GM23248 (cell line): ENCODE measurements at regions not wholly inside any gene's neighbourhood (a gene's known extent, or its start where the extent isn't known, plus 50 kb on each side); places are given as distances from the start of the nearest gene placed in this dataset.

Experiments
- DNase-seq: peaks from one replicate; pipeline ENCODE4 v3.0.0-alpha.2; 2015
- H2AFZ ChIP-seq: fragments of 200-600 bp; sonication (generic); 2 replicates; pipeline ENCODE4 v1.6.1; 2016; ENCODE audit warnings: antibody characterized with exemption
- H3F3A ChIP-seq: fragments of 200-600 bp; sonication (generic); 2 replicates; pipeline ENCODE4 v1.6.1; 2016; ENCODE audit warnings: mild to moderate bottlenecking, antibody characterized with exemption, mixed run types; ENCODE audit not compliant: insufficient read depth
- H3K27ac ChIP-seq: fragments of 200-600 bp; sonication (generic); 2 replicates; pipeline ENCODE4 v1.5.1; 2016; ENCODE audit warnings: mild to moderate bottlenecking
- H3K27me3 ChIP-seq: fragments of 200-600 bp; sonication (generic); replicated peaks from 2 replicates; pipeline ENCODE4 v1.6.1; 2016; ENCODE audit warnings: mild to moderate bottlenecking; ENCODE audit not compliant: insufficient read depth
- H3K36me3 ChIP-seq: fragments of 200-600 bp; sonication (generic); 2 replicates; pipeline ENCODE4 v1.6.1; 2016; ENCODE audit warnings: low read depth, mild to moderate bottlenecking
- H3K4me1 ChIP-seq: fragments of 200-600 bp; sonication (generic); 2 replicates; pipeline ENCODE4 v1.6.1; 2016; ENCODE audit warnings: mild to moderate bottlenecking; ENCODE audit not compliant: insufficient read depth
- H3K4me2 ChIP-seq: fragments of 200-600 bp; sonication (generic); one replicate; pipeline ENCODE4 v1.6.1; 2016; ENCODE audit warnings: mild to moderate bottlenecking; ENCODE audit not compliant: unreplicated experiment
- H3K4me3 ChIP-seq: fragments of 200-600 bp; sonication (generic); 2 replicates; pipeline ENCODE4 v1.5.1; 2016; ENCODE audit warnings: mild to moderate bottlenecking
- H3K79me2 ChIP-seq: fragments of 200-600 bp; sonication (generic); 2 replicates; pipeline ENCODE4 v1.6.1; 2016; ENCODE audit warnings: mild to moderate bottlenecking; ENCODE audit not compliant: insufficient read depth
- H3K9ac ChIP-seq: fragments of 200-600 bp; sonication (generic); 2 replicates; pipeline ENCODE4 v1.6.1; 2016; ENCODE audit warnings: mild to moderate bottlenecking
- H3K9me2 ChIP-seq: fragments of 200-600 bp; sonication (generic); 2 replicates; pipeline ENCODE4 v1.6.1; 2016; ENCODE audit warnings: mixed run types, mild to moderate bottlenecking, moderate library complexity; ENCODE audit not compliant: insufficient read depth
- H3K9me3 ChIP-seq: fragments of 200-600 bp; sonication (generic); one replicate; pipeline ENCODE4 v1.6.1; 2017; ENCODE audit warnings: low read depth
- H4K20me1 ChIP-seq: fragments of 200-600 bp; sonication (generic); 2 replicates; pipeline ENCODE4 v1.6.0; 2016; ENCODE audit not compliant: insufficient read depth
- EZH2 ChIP-seq: fragments of 200-600 bp; sonication (generic); IDR thresholded peaks from 2 replicates; pipeline ENCODE4 v1.6.1; 2018; ENCODE audit warnings: antibody characterized with exemption, mild to moderate bottlenecking; ENCODE audit not compliant: insufficient read depth, poor library complexity, severe bottlenecking
- EZH2phosphoT487 ChIP-seq: fragments of 200-600 bp; sonication (generic); IDR thresholded peaks from 2 replicates; pipeline ENCODE4 v1.6.1; 2018; ENCODE audit warnings: antibody characterized with exemption, moderate library complexity, mild to moderate bottlenecking, low read depth; ENCODE audit not compliant: insufficient read depth
- WGBS, 2 experiments: methylation state at CpG; one replicate each; pipeline ENCODE4 v1.1.6; 2015 to 2017; ENCODE audit warnings: low lambda C conversion rate in 2 of 2, low coverage in 1 of 2; ENCODE audit errors: missing lambda C conversion rate in 2 of 2; 5-methylcytosine and 5-hydroxymethylcytosine counted together
- in situ Hi-C: fragments of 300-500 bp; cut with MboI; formaldehyde crosslinking; loops from 2 replicates; pipeline ENCODE4 v1.15.0; 2020

- no peaks in the 10 kb centered on the region for H3F3A ChIP-seq
- no peaks in the 10 kb centered on the region for H3K36me3 ChIP-seq
- H3K9me3 ChIP-seq, result no peaks in the 10 kb centered on the region
- H3K4me3 ChIP-seq, result no peak overlapping the region
- H4K20me1 ChIP-seq, result no peaks in the 10 kb centered on the region
- H3K4me2 ChIP-seq, result no peak overlapping the region
- no peak for DNase-seq
- 0 out of 2 replicates have a peak, but pooled peaks cover 3% of the 10 kb centered on the region for H3K9me2 ChIP-seq
- in situ Hi-C loops, result no loop called here
- 74% methylated on average over 4 of the region's 4 CpGs for WGBS, 2 experiments
- H2AFZ ChIP-seq, result no peak overlapping the region
- H3K79me2 ChIP-seq, result no peaks in the 10 kb centered on the region
- H3K9ac ChIP-seq, result no peak overlapping the region
- no peaks in the 10 kb centered on the region for H3K27me3 ChIP-seq
- no peak for TF ChIP-seq EZH2
- no peak for TF ChIP-seq EZH2phosphoT487
- no peak overlapping the region for H3K27ac ChIP-seq
- H3K4me1 ChIP-seq, result no peaks in the 10 kb centered on the region
Observed at GRCh38 chr12:45561488-45561887, 168.0 kb upstream of the ARID2 start.

- Histone ChIP-seq H3K9me3 (no peaks in the 10 kb centered on the region), H3K4me2 (no peak overlapping the region), H3K9ac (no peak overlapping the region), H3K27ac (no peak overlapping the region), H3F3A (no peaks in the 10 kb centered on the region), H2AFZ (no peak overlapping the region), H3K36me3 (no peaks in the 10 kb centered on the region), H3K4me3 (no peak overlapping the region), H3K9me2 (0 out of 2 replicates have a peak, but pooled peaks cover 3% of the 10 kb centered on the region), H3K79me2 (no peaks in the 10 kb centered on the region), H3K4me1 (no peaks in the 10 kb centered on the region), H3K27me3 (no peaks in the 10 kb centered on the region), H4K20me1 (no peaks in the 10 kb centered on the region)
- in situ Hi-C loops, result no loop called here
- TF ChIP-seq EZH2phosphoT487 (no peak), EZH2 (no peak)
- DNase-seq, result no peak
Observed at GRCh38 chr12:45565590-45565989, 163.9 kb upstream of the ARID2 start.

GRCh38 chr12:45566257-45566656, 163.2 kb upstream of the ARID2 start:
- no peak for DNase-seq
- Histone ChIP-seq H4K20me1 (no peaks in the 10 kb centered on the region), H3K27ac (no peak overlapping the region), H3K9me2 (no peaks in the 10 kb centered on the region), H3K4me2 (no peak overlapping the region), H2AFZ (no peak overlapping the region), H3K9me3 (no peaks in the 10 kb centered on the region), H3F3A (no peaks in the 10 kb centered on the region), H3K79me2 (no peaks in the 10 kb centered on the region), H3K27me3 (no peaks in the 10 kb centered on the region), H3K4me3 (no peak overlapping the region), H3K4me1 (no peaks in the 10 kb centered on the region), H3K36me3 (no peaks in the 10 kb centered on the region), H3K9ac (no peak overlapping the region)
- 94 to 97% methylated on average over 2 of the region's 2 CpGs for WGBS, 2 experiments
- in situ Hi-C loops, result no loop called here
- TF ChIP-seq EZH2 (no peak), EZH2phosphoT487 (no peak)

DNA sequence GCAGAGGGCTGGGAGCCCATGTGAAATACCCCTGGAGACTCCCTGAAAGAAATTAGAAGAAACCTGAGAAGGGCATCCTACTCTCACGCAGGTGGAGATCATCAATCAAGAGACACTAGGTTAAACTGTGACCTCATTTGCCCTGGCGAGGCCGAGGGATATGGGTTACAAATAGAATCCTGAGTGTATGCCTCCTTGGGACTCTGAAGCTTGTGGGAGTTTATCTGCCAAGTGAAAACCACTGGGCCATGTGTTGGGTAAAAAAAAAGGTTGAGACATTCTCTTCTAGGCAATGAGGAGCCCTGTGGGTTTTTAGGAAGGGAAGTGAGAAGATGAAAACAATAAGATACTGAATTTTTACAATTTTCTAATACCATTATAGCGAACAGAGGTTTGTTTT, 160.7 kb upstream of the ARID2 start:
- Histone ChIP-seq H2AFZ (no peak overlapping the region), H3K4me1 (no peaks in the 10 kb centered on the region), H3K4me3 (no peak overlapping the region), H3K36me3 (no peaks in the 10 kb centered on the region), H4K20me1 (no peaks in the 10 kb centered on the region), H3K9me2 (no peaks in the 10 kb centered on the region), H3K79me2 (no peaks in the 10 kb centered on the region), H3K9me3 (no peaks in the 10 kb centered on the region), H3K27me3 (peaks cover 3% of the 10 kb centered on the region; the same call in 1 of the 2 replicates), H3K27ac (no peak overlapping the region), H3F3A (no peaks in the 10 kb centered on the region), H3K4me2 (no peak overlapping the region), H3K9ac (no peak overlapping the region)
- WGBS, 2 experiments, result 24 to 34% methylated on average over 4 of the region's 4 CpGs
- no peak for TF ChIP-seq EZH2
- no peak for TF ChIP-seq EZH2phosphoT487
- DNase-seq, result no peak
- in situ Hi-C loops, result no loop called here

DNA sequence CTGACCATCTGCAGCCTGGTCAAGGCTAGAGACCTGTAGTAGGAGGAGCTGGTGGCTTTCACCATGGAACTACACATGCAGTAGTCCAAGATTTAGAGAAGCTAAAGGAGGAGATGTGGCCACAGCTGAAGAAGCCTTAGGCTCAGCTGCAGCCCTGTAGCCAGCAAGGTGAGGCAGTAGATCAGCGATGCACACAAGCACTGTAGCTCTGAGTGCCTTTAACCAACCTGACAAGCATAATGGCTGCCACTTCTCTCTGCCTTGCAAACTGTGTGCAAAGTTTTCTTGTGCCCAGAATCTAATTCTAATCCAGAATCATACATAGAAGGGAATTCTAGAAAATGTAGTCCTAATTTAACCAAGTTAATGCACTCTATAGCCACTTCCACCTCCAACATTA, 159.0 kb upstream of the ARID2 start:
- H3K4me1 ChIP-seq, result no peaks in the 10 kb centered on the region
- DNase-seq, result no peak
- no peaks in the 10 kb centered on the region for H3K9me2 ChIP-seq
- no peaks in the 10 kb centered on the region for H3K36me3 ChIP-seq
- no peak overlapping the region for H3K9ac ChIP-seq
- H2AFZ ChIP-seq, result no peak overlapping the region
- no peak for TF ChIP-seq EZH2
- TF ChIP-seq EZH2phosphoT487, result no peak
- H3K9me3 ChIP-seq, result no peaks in the 10 kb centered on the region
- peaks cover 7% of the 10 kb centered on the region; the same call in 1 of the 2 replicates for H3K27me3 ChIP-seq
- H3K27ac ChIP-seq, result no peak overlapping the region
- H3K79me2 ChIP-seq, result no peaks in the 10 kb centered on the region
- no peak overlapping the region for H3K4me3 ChIP-seq
- H3F3A ChIP-seq, result no peaks in the 10 kb centered on the region
- no peak overlapping the region for H3K4me2 ChIP-seq
- 62 to 65% methylated on average over 1 of the region's 1 CpG for WGBS, 2 experiments
- H4K20me1 ChIP-seq, result no peaks in the 10 kb centered on the region
- in situ Hi-C loops, result no loop called here
